COR-L47 (cell line): ENCODE measurements at regions not wholly inside any gene's neighbourhood (a gene's known extent, or its start where the extent isn't known, plus 50 kb on each side); places are given as distances from the start of the nearest gene placed in this dataset.
"Not testable (repeated sequence)": the region's sequence is repeated elsewhere in the genome, so short reads cannot be mapped to it uniquely, and the experiment has no call there.

Experiments used
- DNase-seq: peaks from one replicate; lab custom pipeline; 2025; lab: John Stamatoyannopoulos, UW

DNA sequence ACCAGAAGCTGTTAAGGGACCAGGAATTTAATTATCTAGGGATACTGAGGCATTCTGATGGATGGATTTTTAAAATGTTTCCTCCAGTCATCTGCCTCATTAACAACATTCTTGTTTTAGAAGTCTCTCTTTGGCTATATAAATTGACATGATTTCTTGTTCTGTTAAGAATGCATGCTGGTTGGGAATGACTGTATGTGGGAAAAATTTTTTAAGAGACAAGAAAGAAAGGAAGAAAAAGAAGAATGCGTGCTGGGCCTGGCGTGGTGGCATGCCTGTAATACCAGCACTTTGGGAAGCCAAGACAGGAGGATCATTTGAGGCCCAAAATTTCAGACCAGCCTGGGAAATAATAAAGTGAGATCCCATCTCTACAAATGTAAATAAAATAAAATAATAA, 203.6 kb downstream of the GJA1 start:
- DNase-seq = no peak

DNA sequence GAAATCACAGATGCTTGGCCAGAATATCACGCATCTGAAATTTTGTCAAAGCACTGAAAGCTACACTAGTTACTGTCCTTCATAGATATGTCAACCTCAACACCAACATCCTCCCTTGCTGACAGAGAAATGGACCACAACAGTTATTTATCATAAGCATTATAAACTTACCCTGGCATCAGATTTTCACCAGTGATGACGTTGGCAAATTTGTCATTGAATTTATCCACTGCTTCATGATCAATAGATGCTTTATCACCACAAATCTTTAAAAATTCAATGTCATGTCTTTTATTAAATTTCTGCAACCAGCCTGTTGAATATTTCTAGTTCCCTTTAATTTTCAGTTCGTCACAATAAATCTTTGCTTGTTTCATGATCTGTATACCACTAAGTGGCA, 205.7 kb downstream of the GJA1 start:
- no peak for DNase-seq

DNA sequence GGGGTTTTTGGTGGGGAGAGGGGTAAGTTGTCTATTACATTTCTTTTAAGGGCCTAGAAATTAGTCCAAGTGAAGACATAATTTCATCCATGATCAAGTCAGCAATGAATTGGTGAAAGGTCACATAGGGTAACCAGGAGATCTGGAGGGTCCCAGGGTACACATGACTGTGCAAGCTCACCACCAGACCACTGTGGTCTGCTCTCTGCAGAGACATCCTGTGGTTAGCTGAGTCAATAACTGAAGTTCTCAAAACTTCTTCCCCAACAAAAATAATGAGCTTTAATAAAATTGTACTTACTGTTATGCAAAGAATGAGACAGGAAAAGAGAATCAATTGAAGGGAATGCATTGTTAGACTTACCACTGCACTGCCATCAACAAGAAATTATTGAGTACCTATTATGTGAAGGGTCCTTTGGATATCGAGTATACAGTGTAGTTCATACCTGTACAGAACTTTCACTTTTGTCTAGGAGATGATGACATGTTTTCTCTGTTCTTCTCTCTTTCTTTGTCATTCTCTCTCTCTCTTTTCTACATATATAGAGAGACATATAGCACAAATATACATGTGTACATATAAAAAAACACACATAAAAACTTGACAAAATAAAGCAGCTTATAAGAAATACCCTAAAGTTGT, 209.8 kb downstream of the GJA1 start:
- DNase-seq = no peak

DNA sequence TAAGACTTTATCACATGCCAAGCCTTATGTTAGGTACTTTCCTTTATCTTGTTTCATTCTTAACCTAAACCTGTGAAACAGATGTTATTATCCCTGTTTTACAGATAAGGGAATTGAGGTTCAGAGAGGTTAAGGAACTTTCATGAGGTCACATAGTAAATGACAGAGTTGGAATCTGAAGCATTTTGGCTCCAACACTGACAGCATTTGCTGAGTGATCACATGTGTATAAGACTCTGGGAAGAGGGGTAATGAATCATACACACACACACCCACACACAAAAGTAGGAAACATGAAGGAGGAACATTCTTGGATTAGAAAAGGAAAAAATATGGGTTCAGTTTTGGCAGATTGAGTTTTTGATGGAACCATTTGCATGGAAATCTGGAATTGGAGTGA, 212.5 kb downstream of the GJA1 start:
- no peak for DNase-seq

DNA sequence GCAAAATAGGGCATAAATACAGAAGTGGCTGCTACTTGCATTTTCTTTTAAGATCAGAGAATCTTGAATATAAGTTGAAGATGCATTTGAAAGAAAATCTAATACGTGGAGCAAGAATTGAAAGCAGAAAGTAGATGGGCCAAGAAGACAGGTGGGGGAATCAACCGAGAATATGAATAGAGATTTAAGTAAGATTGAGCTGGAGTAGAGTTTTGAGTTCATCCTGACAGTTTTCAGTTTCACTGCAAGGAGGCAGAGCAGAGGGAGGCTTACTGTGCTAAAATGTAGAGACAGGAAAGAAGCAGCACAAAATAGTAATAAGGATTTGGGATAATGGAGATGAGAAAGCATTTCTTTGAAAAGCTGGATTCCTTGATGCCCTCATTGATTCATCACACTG, 214.5 kb downstream of the GJA1 start:
- DNase-seq = no peak

DNA sequence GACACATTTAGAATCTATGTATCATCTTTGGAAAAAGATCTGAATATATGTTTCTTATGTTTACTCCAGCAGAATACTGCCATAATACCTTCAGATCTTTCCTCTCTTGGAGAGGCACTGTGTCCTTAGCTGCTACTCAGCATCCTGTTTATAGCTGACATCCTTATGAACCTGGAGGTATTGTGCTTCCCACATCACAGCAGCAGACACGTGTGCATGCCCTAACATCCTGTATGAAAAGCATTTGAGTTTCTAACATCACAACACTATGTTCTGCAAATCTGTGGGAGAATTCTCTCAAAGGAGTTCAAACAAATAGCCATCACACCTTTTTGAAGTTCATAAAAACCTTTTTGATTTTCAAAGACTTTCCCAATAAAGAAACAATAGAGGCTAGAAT, 216.0 kb downstream of the GJA1 start:
- no peak for DNase-seq

DNA sequence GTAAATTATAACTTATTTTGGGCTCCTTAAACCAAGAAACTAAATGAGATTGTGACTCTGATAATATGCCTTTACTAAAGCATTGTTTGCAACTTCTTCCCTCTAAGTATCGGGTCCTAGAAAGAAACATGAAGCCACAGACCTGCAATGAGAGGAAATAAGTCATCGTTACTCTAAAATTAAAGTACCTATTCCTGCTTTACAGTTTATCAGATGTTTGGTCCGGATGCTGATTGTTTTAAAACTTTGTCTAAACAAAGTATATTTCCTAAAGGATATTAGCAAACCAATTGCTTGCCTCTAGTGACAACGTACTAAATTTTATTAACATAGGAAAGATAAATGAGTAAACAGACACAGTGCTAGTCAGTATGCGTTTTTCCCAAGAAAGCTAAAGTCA, 216.8 kb downstream of the GJA1 start:
- no peak for DNase-seq

DNA sequence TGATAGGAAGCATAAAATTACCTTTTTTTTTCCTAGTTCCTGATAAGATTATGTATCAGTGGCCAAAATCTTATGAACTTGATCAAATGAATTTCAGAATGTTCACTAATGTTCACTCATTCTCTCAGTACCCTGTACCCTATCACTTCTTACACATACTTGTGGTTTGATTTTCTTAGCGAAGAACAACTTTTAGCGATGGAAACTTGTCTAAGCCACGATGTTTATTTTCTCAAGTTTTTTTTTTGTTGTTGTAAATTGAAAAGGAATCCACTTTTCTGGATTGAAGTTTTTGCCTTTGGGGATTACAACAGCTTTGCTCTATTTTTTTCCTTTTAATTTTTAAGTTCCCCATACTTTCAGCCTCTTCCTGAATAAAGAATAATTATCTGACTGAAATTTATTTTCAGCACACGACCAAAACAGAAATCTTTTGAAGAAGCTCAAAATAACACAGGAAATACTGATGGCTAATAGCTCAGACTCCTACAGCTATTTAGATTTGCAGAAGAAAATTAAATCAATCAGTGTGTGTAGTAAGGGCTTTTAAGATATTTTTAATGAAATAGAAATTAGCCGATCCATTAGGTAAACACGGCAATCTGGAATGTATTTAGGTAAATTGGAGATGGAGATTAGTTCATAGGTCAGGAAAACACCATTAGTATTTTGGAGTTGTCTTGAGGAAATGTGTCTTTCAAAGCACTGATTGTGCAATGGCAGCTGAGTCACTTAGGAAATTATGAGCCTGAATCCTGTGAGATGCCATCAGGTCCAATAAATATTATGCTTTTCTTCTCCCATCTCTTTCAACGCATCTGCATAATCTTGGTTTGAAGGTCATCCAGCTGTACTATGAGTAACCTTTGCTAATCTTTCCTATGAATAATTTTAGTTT, 217.5 kb downstream of the GJA1 start:
- DNase-seq = no peak

DNA sequence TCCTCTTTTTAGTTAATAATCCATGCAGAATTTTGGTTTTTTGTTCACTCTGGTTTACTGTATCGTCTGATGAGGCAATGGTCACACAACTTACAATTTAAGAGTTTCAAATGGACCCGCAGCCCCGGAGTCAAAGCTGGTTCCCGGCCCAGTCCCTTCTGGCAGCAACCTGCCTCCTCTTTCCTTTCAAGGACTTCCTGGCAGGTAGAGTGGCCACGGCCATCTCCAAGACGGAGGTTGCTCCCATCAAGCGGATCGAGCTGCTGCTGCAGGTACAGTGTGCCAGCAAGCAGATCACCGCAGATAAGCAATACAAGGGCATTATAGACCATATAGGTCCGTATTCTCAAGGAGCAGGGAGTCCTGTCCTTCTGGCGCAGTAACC, 218.2 kb downstream of the GJA1 start:
- no peak for DNase-seq

DNA sequence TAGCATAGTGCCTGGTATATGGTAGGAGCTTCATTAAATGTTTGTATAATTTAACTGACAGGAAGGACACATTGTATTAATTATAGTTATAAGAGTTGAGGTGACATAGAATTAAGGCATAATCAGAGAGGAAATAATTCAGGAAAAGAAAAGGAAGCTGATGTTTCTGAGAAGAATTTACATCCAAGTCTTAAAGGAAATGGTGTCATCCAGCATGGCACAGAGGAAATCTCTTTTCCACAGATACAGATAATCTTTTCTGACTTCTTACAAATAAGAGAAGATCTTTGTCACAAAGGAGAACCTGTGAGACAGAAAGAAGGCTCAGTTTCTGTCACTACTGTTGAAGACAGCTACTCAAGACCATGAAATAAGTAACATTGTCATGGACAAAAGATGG, 222.5 kb downstream of the GJA1 start:
- DNase-seq = no peak

DNA sequence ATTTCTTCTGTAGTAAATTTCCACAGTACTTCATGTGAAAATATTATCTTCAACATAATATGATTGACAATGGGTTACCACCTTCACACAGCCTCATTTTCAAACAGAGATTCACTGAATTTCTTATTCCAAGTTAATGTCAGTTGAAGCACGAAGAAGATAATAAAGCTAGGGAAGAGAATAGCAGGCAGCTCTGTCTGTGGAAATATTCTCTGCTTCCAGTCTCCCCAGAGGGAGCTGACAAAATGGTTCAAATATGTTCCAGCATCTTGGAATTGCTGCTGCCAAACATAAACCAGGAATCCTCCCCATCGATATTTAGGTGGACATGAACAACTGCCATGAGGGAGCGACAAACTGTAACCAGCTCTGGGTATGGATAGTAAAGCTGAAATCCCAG, 224.8 kb downstream of the GJA1 start:
- no peak for DNase-seq

DNA sequence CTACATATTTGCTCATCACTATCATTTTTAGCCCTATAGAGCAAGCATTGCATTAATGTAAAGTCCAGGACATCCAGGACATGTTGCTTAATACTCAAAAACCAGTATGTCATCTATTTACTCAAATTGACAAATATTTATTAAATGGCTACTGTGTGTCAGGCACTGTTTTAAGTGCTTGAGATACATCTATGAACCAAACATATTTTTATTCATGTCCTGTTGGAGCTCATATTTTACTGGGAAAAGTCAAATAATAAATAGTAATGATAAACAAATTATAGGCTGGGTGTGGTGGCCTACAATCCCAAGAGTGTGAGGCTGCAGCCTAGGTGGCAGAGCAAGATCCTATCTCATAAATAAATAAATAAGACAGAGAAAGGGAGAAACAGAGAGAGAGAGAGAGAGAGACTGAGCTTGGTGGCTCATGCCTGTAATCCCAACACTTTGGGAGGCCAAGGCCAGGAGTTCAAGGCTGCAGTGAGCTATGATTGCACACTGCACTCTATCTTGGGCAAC, 227.9 kb downstream of the GJA1 start:
- no peak for DNase-seq

DNA sequence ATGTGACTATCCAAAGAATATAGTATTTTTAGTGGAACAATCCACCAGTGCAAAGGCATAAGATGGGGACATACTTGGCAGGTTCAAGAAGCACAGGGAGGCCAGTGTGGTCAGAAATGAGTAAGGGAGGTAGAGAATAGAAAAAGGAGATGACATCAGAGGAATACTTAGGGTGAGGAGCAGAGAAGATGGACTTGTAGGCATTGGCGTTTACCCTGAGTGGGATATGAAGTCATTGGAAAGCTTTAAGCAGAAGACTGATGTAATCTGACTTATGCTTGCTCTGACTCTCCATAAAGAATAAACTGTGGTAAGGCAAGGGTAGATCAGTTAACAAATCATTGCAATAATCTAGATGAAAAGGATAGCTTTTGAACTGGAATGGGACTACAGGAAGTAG, 228.7 kb downstream of the GJA1 start:
- DNase-seq = no peak

DNA sequence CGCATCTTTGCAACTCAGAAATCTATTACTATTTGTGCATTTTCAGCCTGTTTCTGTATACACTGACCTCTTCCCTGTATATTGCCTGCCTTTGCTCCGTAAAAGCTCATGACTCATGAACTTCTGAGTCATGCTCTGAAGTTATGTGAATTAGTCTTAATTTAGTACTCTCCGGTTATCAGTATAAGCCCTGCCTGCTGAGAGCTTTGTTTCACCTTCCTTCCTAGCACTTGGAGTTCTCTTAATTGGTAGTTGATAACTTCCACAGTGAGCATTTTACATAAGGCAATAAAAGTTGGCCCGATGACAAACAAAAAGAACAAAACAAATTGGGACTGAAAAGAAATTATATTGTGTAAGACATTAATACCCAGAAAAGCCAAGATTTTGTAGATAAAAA, 231.4 kb downstream of the GJA1 start:
- no peak for DNase-seq

DNA sequence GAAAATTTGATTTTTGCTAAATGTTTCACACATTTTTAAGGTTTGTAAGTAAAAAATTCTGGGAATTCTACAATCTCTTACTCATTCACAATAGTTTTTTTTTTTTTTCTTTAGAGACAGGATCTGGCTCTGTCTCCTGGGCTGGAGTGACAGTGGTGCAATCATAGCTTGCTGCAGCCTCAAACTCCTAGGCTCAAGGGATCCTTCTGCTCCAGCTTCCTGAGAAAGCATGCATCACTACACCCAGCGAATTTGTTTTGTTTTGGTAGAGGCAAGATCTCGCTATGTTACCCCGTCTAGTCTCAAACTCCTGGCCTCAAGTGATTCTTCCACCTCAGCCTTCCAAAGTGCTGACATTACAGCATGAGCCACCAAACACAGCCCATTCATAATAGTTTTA, 232.8 kb downstream of the GJA1 start:
- DNase-seq = no peak

DNA sequence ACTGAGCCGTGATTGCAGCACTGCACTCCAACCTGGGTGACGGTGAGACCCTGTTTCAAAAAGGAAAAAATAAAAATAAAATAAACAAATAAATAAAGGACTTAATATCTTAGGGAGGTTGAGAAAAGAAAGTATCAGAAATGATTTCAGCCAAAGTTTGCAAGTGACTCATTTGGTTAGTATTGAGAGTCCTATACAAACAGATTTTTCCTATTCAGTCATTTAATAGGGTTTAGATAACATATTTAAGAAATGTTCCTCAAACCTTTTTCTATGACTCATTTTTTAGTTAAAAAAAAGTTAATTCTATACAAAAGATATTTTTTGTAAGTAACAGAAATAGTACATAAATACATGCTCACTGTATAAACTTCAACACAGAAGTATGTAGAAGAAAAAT, 235.1 kb downstream of the GJA1 start:
- DNase-seq = no peak

DNA sequence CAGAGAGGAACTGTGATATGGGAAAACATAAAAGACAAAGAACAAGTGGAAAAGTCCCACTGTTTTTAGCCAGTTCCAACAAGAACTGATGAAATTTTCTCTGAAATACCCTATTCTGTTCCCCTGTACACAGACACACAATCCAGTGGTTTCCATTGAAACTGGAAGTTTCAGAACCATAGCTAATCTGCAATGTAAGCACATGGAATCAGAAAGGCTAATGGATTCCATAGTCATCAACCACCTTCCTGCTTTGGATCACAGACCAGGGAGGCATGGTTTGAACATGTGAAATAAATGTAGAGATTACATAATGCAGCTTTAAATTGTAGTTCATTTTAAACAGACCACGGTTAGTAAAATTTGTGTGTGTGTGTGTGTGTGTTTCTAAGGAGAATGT, 242.1 kb downstream of the GJA1 start:
- no peak for DNase-seq

DNA sequence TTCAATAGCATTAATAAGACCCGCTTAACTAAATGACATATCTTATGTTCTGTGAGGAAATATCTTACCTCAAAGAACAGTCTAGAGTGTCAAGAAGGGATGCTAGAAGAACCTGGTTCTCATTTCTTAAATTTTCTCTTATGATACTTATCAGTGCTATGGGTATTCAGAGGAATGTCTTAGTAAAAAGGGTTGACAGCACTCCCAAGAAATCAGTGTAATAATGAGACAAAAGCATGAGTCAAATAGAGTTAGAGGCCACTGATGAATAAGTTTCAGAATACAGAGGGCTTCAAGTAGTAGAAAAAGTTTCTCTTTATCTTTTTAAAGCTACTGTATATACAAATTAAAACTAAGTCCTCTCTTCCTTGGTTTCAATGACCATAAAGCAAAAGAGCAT, 242.8 kb downstream of the GJA1 start:
- no peak for DNase-seq

DNA sequence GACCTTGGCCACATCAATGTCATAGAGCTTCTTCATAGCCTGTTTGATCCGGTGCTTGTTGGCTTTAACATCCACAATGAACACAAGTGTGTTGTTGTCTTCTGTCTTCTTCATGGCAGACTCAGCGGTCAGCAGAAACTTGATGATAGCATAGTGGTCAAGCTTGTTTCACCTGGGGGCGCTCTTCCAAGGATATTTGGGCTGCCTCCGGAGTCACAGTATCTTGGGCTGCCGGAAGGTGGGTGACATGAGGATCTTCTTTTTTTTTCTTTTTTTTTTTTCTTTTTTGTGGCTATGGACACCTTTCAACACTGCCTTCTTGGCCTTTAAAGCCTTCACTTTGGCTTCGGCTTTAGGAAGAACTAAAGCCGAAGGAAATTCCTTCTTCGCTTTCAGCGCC, 244.6 kb downstream of the GJA1 start:
- DNase-seq = no peak

DNA sequence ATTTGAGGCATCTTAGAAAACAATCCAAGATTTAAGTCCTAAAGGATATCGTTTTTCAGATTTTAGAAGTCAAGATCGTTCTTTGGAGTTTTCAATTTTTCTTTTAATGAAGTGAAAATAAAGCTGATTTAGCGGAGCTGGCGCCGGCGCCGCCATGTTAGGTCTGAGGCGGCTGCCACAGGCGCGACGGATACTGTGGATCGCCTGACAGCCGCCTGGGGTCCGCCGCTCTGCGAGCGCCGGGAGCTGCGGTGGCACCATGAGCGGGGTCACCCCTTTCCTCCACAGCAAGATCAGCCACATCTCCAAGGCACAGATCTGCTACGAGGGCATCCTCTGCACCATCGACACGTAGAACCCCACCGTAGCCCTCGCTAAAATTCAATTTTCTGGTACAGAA, 247.2 kb downstream of the GJA1 start:
- no peak for DNase-seq

DNA sequence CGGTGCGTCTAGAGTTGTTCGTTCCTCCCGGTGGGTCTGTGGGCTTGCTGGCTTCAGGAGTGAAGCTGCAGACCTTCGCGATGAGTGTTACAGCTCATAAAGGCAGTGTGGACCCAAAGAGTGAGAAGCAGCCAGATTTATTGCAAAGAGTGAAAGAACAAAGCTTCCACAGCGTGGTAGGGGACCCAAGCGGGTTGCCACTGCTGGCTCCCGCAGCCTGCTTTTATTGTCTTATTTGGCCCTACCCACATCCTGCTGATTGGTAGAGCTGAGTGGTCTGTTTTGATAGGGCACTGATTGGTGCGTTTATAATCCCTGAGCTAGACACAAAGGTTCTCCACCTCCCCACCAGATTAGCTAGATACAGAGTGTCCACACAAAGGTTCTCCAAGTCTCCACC, 250.4 kb downstream of the GJA1 start:
- DNase-seq = not testable (repeated sequence)

DNA sequence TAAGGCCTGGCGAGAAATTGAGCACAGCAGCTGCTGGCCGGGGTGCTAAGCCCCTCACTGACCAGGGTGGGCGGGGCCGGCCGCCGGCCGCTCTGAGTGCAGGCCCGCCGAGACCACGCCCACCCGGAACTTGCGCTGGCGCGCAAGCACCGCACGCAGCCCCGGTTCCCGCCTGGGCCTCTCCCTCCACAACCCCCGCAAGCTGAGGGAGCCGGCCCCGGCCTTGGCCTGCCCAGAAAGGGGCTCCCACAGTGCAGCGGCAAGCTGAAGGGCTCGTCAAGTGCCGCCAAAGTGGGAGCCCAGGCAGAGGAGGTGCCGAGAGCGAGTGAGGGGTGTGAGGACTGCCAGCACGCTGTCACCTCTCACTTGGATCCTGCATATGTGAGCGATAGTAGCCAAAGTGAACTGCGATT, 251.2 kb downstream of the GJA1 start:
- no peak for DNase-seq

DNA sequence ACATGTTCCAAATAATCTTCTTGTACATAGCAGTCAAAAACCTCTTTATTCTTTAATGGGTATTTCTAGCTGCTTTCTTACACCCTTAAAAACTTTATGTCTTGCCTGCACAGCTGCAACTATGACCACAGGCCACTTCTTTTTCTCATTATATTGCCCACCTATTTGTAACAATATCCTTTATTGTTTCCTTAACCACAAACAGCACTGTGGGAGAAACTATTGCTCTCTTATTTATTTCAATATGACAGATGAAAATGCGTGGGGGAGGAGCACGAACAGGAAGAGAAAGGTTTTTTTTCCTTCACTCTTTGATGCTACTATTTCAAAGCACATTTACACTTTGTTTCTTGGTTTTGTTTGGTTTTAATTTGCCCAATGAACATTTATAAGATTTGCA, 253.5 kb downstream of the GJA1 start:
- DNase-seq = no peak

DNA sequence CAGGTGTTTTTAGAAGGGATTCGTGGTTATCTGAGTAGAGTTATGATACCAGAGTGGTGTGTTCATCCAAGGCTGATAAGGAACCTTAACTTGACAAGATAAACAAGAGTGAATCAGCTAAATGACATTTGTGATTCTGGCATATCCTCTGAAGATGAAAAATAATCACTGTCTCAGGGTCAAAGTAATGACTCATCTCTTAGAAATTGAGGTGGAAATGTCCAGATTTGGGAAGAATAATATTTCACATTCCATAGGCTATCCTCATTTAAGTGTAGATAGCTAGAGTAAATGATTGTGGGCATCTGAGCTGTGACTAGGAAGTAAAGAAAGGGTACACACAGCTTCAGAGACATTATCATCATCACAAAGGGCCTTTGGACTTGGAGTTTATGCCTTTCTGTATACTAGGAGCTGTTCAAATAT, 255.7 kb downstream of the GJA1 start:
- DNase-seq = no peak
